ENCODE measurements at regions not wholly inside any gene's neighbourhood (a gene's known extent, or its start where the extent isn't known, plus 50 kb on each side); places are given as distances from the start of the nearest gene placed in this dataset.
"Not testable (repeated sequence)": the region's sequence is repeated elsewhere in the genome, so short reads cannot be mapped to it uniquely, and the experiment has no call there.

- no peak for DNase-seq
Measured at GRCh38 chr6:67986694-67987232, 648.3 kb upstream of the ADGRB3 start.

- DNase-seq: no peak
Measured at GRCh38 chr6:67976486-67976885, 658.6 kb upstream of the ADGRB3 start.

GRCh38 chr6:67974931-67975330, 660.2 kb upstream of the ADGRB3 start:
- DNase-seq: no peak

GRCh38 chr6:67971812-67972211, 663.3 kb upstream of the ADGRB3 start:
- DNase-seq: no peak

- DNase-seq: no peak
Measured at GRCh38 chr6:67966830-67967229, 668.3 kb upstream of the ADGRB3 start.

GRCh38 chr6:67956352-67956751, 678.7 kb upstream of the ADGRB3 start:
- no peak for DNase-seq

- no peak for DNase-seq
Measured at GRCh38 chr6:67952948-67953347, 682.1 kb upstream of the ADGRB3 start.

GRCh38 chr6:67952121-67952520, 683.0 kb upstream of the ADGRB3 start:
- no peak for DNase-seq

- DNase-seq: not testable (repeated sequence)
Measured at GRCh38 chr6:67947762-67948161, 687.3 kb upstream of the ADGRB3 start.

GRCh38 chr6:67935976-67936477, 699.1 kb upstream of the ADGRB3 start:
- DNase-seq: no peak

GRCh38 chr6:67933278-67933677, 701.8 kb upstream of the ADGRB3 start:
- no peak for DNase-seq

GRCh38 chr6:67922588-67922987, 712.5 kb upstream of the ADGRB3 start:
- not testable (repeated sequence) for DNase-seq

- not testable (repeated sequence) for DNase-seq
Measured at GRCh38 chr6:67920040-67920439, 715.0 kb upstream of the ADGRB3 start.

GRCh38 chr6:67916399-67916798, 718.7 kb upstream of the ADGRB3 start:
- peak; percentile 57 for DNase-seq

- peak; percentile 1 for DNase-seq
Measured at GRCh38 chr6:67914419-67914818, 720.7 kb upstream of the ADGRB3 start.

- no peak for DNase-seq
Measured at GRCh38 chr6:67909354-67909753, 725.7 kb upstream of the ADGRB3 start.

GRCh38 chr6:67908379-67908778, 726.7 kb upstream of the ADGRB3 start:
- no peak for DNase-seq

- DNase-seq: not testable (repeated sequence)
Measured at GRCh38 chr6:67904735-67905134, 730.3 kb upstream of the ADGRB3 start.

GRCh38 chr6:67898875-67899274, 736.2 kb upstream of the ADGRB3 start:
- DNase-seq: no peak

- DNase-seq: no peak
Measured at GRCh38 chr6:67897998-67898607, 737.0 kb upstream of the ADGRB3 start.

GRCh38 chr6:67896476-67896875, 738.6 kb upstream of the ADGRB3 start:
- DNase-seq: no peak

GRCh38 chr6:67889682-67889995, 745.4 kb upstream of the ADGRB3 start:
- DNase-seq: no peak

GRCh38 chr6:67888886-67889681, 746.0 kb upstream of the ADGRB3 start:
- DNase-seq: no peak

- DNase-seq: no peak
Measured at GRCh38 chr6:67888546-67888885, 746.6 kb upstream of the ADGRB3 start.
